Naive thymus-derived CD4-positive, alpha-beta T cell (primary cell): ENCODE measurements at regions not wholly inside any gene's neighbourhood (a gene's known extent, or its start where the extent isn't known, plus 50 kb on each side); places are given as distances from the start of the nearest gene placed in this dataset.
A peak's percentile ranks its signal among the peaks of the same experiment; 100 is the strongest.

Source experiments
- ATAC-seq: fragments of 150-1000 bp; cut with Tn5 transposase; 2 replicates; pipeline ENCODE4 v1.10.0; 2021; ENCODE audit warnings: mild to moderate bottlenecking, moderate library complexity
- CTCF ChIA-PET: fragments of 350-600 bp; sonication (Branson Sonifier 250); formaldehyde crosslinking; loops from one replicate; lab custom pipeline; 2021; ENCODE audit warnings: antibody characterized with exemption; lab: Charles Lee
- POLR2A ChIA-PET: fragments of 350-600 bp; sonication (Branson Sonifier 250); formaldehyde crosslinking; loops from one replicate; lab custom pipeline; 2021; ENCODE audit warnings: antibody characterized with exemption, inconsistent platforms; lab: Charles Lee
- DNase-seq, 9 donors: peaks; one replicate each; pipeline versions ENCODE4 v3.0.0 to v3.0.0-alpha.2; 2020 to 2022; ENCODE audit warnings: mixed read lengths in 1 of 9
- H3K27ac ChIP-seq: one replicate; pipeline ENCODE4 v1.7.0; 2013; ENCODE audit warnings: mild to moderate bottlenecking, low read depth, low read length, moderate library complexity
- H3K27me3 ChIP-seq, 2 donors: one replicate each; pipeline ENCODE4 v1.7.0; 2013; ENCODE audit warnings: low read length in 2 of 2, mild to moderate bottlenecking in 2 of 2, moderate library complexity in 2 of 2; ENCODE audit not compliant: control insufficient read depth in 2 of 2, insufficient read depth in 2 of 2
- H3K36me3 ChIP-seq, 3 experiments: 1 replicate in 2 of 3; 2 replicates in 1 of 3; pipeline ENCODE4 v1.7.0; 2013; ENCODE audit warnings: low read length in 3 of 3, mild to moderate bottlenecking in 3 of 3, moderate library complexity in 1 of 3; ENCODE audit not compliant: insufficient read depth in 3 of 3, control insufficient read depth in 2 of 3
- H3K4me1 ChIP-seq, 2 donors: one replicate each; pipeline ENCODE4 v1.7.0; 2013; ENCODE audit warnings: low read length in 2 of 2, mild to moderate bottlenecking in 2 of 2, moderate library complexity in 1 of 2; ENCODE audit not compliant: control insufficient read depth in 2 of 2, insufficient read depth in 2 of 2
- H3K4me3 ChIP-seq: 2 replicates; pipeline ENCODE4 v1.7.0; 2013; ENCODE audit warnings: mild to moderate bottlenecking, low read length
- H3K9me3 ChIP-seq, 3 experiments: 1 replicate in 2 of 3; 2 replicates in 1 of 3; pipeline ENCODE4 v1.7.0; 2013; ENCODE audit warnings: low read length in 3 of 3; ENCODE audit not compliant: control insufficient read depth in 2 of 3
- H3K27ac Mint-ChIP-seq, 9 donors: one replicate each; pipeline ENCODE4 v1.8.0; 2020 to 2022; ENCODE audit warnings: mixed read lengths in 9 of 9, mild to moderate bottlenecking in 8 of 9, moderate library complexity in 5 of 9, inconsistent platforms in 2 of 9
- H3K27me3 Mint-ChIP-seq, 5 donors: one replicate each; pipeline ENCODE4 v1.8.0; 2021 to 2022; ENCODE audit warnings: mixed read lengths in 5 of 5, mild to moderate bottlenecking in 1 of 5
- H3K36me3 Mint-ChIP-seq, 5 donors: one replicate each; pipeline ENCODE4 v1.8.0; 2020 to 2022; ENCODE audit warnings: mixed read lengths in 5 of 5, mild to moderate bottlenecking in 3 of 5, inconsistent platforms in 1 of 5
- H3K4me1 Mint-ChIP-seq, 7 donors: one replicate each; pipeline ENCODE4 v1.8.0; 2020 to 2022; ENCODE audit warnings: mixed read lengths in 7 of 7, mild to moderate bottlenecking in 3 of 7, inconsistent platforms in 1 of 7
- H3K4me3 Mint-ChIP-seq, 10 donors: one replicate each; pipeline ENCODE4 v1.8.0; 2020 to 2022; ENCODE audit warnings: mild to moderate bottlenecking in 10 of 10, mixed read lengths in 10 of 10, moderate library complexity in 6 of 10, inconsistent platforms in 2 of 10
- H3K9me3 Mint-ChIP-seq, 11 donors: one replicate each; pipeline ENCODE4 v1.8.0; 2020 to 2022; ENCODE audit warnings: mixed read lengths in 11 of 11, mild to moderate bottlenecking in 4 of 11, inconsistent platforms in 1 of 11, moderate library complexity in 1 of 11
- intact Hi-C, 2 donors: fragments of 100-400 bp; cut with micrococcal nuclease; formaldehyde crosslinking; loops; one replicate each; pipeline ENCODE4 v1.15.1; 2023

GRCh38 chr1:114338191-114338890 lies 172.7 kb downstream of the TRIM33 start:
- no peaks in the 10 kb centered on the region for H3K27me3 ChIP-seq
- Mint-ChIP-seq H3K4me3 (no peak overlapping the region), H3K27ac (peak overlapping the region in 7 of 9 donors; percentile 60 to 99 (median 89)), H3K9me3 (peaks cover 0 to 6% (median 0%) of the 10 kb centered on the region in 11 donors), H3K4me1 (peaks cover 39 to 74% (median 64%) of the 10 kb centered on the region in 7 donors), H3K27me3 (peaks cover 0 to 2% (median 0%) of the 10 kb centered on the region in 5 donors), H3K36me3 (peaks cover 0 to 5% (median 0%) of the 10 kb centered on the region in 5 donors)
- DNase-seq (no peak), ATAC-seq (no peak)
- CTCF ChIA-PET = interaction anchor here (1.5 kb wide), 1 partner anchor 9 kb away, joined by 7 read pairs; no protein-coding TSS in a partner anchor
- H3K27ac ChIP-seq = no peak overlapping the region
- intact Hi-C loops = no loop called here
- H3K9me3 ChIP-seq = no peaks in the 10 kb centered on the region
- H3K4me1 ChIP-seq = peaks cover 67 to 69% of the 10 kb centered on the region in 2 donors
- POLR2A ChIA-PET = interaction anchor here (2.5 kb wide), 1 partner anchor 9 kb away, joined by 9 read pairs; no protein-coding TSS in a partner anchor
- H3K4me3 ChIP-seq = no peak overlapping the region
- H3K36me3 ChIP-seq = no peaks in the 10 kb centered on the region

DNA sequence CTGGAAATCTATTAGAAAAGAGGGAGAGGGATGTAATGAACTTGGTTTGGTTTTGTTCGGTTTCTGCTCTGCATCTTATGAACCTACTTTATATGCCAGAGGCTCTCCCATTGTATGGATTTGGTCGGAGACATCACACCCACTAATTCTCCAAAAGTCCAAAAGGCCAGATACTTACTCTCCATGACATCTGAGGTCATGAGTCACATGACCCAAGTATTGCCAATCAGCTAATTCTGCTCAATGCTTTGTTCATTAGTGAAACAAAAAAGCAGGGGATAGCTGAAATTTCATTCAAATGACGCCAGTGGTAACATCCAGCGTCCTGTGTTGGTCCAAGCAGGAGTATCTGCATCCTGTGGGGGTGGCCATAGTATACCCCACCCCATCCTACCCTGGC lies 173.6 kb downstream of the TRIM33 start:
- peaks cover 0 to 5% (median 0%) of the 10 kb centered on the region in 5 donors for H3K36me3 Mint-ChIP-seq
- no peaks in the 10 kb centered on the region for H3K27me3 ChIP-seq
- no peak overlapping the region for H3K27ac ChIP-seq
- ChIA-PET CTCF (interaction anchor here (0.7 to 1.5 kb wide), 2 partner anchors 10 to 38 kb away, joined by 3 to 7 read pairs; no protein-coding TSS in a partner anchor), POLR2A (interaction anchor here (2.5 kb wide), 1 partner anchor 8 kb away, joined by 9 read pairs; no protein-coding TSS in a partner anchor)
- H3K9me3 ChIP-seq = no peaks in the 10 kb centered on the region
- peaks cover 65 to 69% of the 10 kb centered on the region in 2 donors for H3K4me1 ChIP-seq
- intact Hi-C loops = no loop called here
- peaks cover 0 to 6% (median 0%) of the 10 kb centered on the region in 11 donors for H3K9me3 Mint-ChIP-seq
- ATAC-seq (no peak), DNase-seq (no peak)
- peak overlapping the region in 1 of 9 donors; percentile 60 for H3K27ac Mint-ChIP-seq
- no peak overlapping the region for H3K4me3 Mint-ChIP-seq
- H3K36me3 ChIP-seq = no peaks in the 10 kb centered on the region
- H3K27me3 Mint-ChIP-seq = peaks cover 0 to 6% (median 0%) of the 10 kb centered on the region in 5 donors
- peaks cover 36 to 76% (median 63%) of the 10 kb centered on the region in 7 donors for H3K4me1 Mint-ChIP-seq
- no peak overlapping the region for H3K4me3 ChIP-seq

DNA sequence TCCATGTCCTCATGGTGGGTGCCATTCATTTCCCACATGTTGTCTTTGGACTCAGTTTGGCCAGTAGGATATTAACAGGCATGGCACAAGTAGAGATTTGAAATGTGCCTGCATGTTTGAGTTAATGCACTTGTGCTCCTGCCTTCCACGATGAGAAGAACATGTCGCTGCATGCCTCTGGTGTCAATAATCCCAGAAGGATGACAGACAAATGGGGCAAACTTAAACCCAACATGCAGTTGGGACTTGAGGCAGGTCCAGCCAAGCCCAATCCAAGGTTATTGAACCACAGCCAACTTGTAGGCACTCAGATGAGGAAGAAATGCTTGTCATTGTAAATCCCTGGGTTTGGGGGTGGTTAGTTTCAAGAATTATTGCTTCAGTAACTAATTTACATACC lies 174.6 kb downstream of the TRIM33 start:
- Mint-ChIP-seq H3K36me3 (peaks cover 0 to 5% (median 0%) of the 10 kb centered on the region in 5 donors), H3K27ac (peak overlapping the region in 2 of 9 donors; percentile 24 to 63), H3K4me3 (no peak overlapping the region), H3K4me1 (peaks cover 39 to 75% (median 62%) of the 10 kb centered on the region in 7 donors), H3K9me3 (peaks cover 0 to 6% (median 0%) of the 10 kb centered on the region in 11 donors), H3K27me3 (peaks cover 0 to 6% (median 0%) of the 10 kb centered on the region in 5 donors)
- ChIA-PET POLR2A (no interaction called here), CTCF (no interaction called here)
- Histone ChIP-seq H3K4me1 (peaks cover 63 to 69% of the 10 kb centered on the region in 2 donors), H3K9me3 (no peaks in the 10 kb centered on the region), H3K4me3 (no peak overlapping the region), H3K36me3 (no peaks in the 10 kb centered on the region), H3K27ac (no peak overlapping the region), H3K27me3 (no peaks in the 10 kb centered on the region)
- no peak for DNase-seq
- no peak for ATAC-seq
- intact Hi-C loops = no loop called here

DNA sequence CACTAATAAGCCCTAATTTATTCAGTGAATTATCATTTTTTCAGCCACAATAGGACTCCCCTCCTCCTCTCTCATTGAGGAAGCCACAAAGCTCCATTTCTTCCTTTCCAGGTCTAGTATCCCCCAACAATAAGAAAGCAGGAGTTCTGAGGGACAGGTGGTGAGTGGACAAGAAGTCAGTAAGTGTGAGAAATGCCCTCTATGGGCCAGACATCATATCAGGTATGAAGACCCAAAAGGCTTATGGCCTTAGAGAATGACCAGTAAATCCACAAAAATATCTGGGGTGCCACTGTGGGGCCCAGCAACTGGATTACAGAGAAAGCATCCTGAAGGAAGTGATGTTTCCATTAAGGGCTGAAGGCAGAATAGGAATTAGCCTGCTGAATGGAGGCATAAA lies 175.7 kb downstream of the TRIM33 start:
- Histone ChIP-seq H3K36me3 (no peaks in the 10 kb centered on the region), H3K9me3 (no peaks in the 10 kb centered on the region), H3K4me1 (peaks cover 63 to 70% of the 10 kb centered on the region in 2 donors), H3K27ac (no peak overlapping the region), H3K27me3 (no peaks in the 10 kb centered on the region), H3K4me3 (no peak overlapping the region)
- peaks cover 0 to 8% (median 0%) of the 10 kb centered on the region in 5 donors for H3K27me3 Mint-ChIP-seq
- H3K27ac Mint-ChIP-seq = peak overlapping the region in 6 of 9 donors; percentile 6 to 89 (median 58)
- H3K9me3 Mint-ChIP-seq = peaks cover 0 to 2% (median 0%) of the 10 kb centered on the region in 11 donors
- intact Hi-C loops = no loop called here
- ChIA-PET CTCF (interaction anchor here (0.9 to 1.9 kb wide), 2 partner anchors 12 to 49 kb away, joined by 4 to 14 read pairs; no protein-coding TSS in a partner anchor), POLR2A (no interaction called here)
- peaks cover 38 to 73% (median 53%) of the 10 kb centered on the region in 7 donors for H3K4me1 Mint-ChIP-seq
- DNase-seq (no peak), ATAC-seq (no peak)
- H3K4me3 Mint-ChIP-seq = peak overlapping the region in 6 of 10 donors; percentile 4 to 64 (median 50)
- H3K36me3 Mint-ChIP-seq = peaks cover 0 to 2% (median 0%) of the 10 kb centered on the region in 5 donors

GRCh38 chr1:114334297-114334696 lies 176.7 kb downstream of the TRIM33 start:
- DNase-seq (peak in 1 of 9 donors; percentile 31), ATAC-seq (peak; percentile 53)
- Mint-ChIP-seq H3K4me3 (peak overlapping the region in 9 of 10 donors; percentile 33 to 66 (median 55)), H3K4me1 (peaks cover 42 to 73% (median 51%) of the 10 kb centered on the region in 7 donors), H3K36me3 (peaks cover 0 to 2% (median 0%) of the 10 kb centered on the region in 5 donors), H3K27ac (peak overlapping the region in 8 of 9 donors; percentile 0 to 89 (median 60)), H3K27me3 (peaks cover 0 to 11% (median 0%) of the 10 kb centered on the region in 5 donors), H3K9me3 (no peaks in the 10 kb centered on the region)
- Histone ChIP-seq H3K27me3 (no peaks in the 10 kb centered on the region), H3K4me3 (peak overlapping the region; percentile 15), H3K4me1 (peaks cover 63 to 70% of the 10 kb centered on the region in 2 donors), H3K36me3 (no peaks in the 10 kb centered on the region), H3K27ac (peak overlapping the region; percentile 14), H3K9me3 (no peaks in the 10 kb centered on the region)
- ChIA-PET POLR2A (interaction anchor here (0.6 to 6.9 kb wide), 3 partner anchors 8 to 13 kb away, joined by 3 to 37 read pairs (median 4); no protein-coding TSS in a partner anchor), CTCF (interaction anchor here (1.4 to 1.9 kb wide), 2 partner anchors 9 to 13 kb away, joined by 4 to 14 read pairs; no protein-coding TSS in a partner anchor)
- intact Hi-C loops = loop anchor here in 1 of 2 donors (1.0 kb wide), 1 partner anchor 8 kb away; no protein-coding TSS in a partner anchor

DNA sequence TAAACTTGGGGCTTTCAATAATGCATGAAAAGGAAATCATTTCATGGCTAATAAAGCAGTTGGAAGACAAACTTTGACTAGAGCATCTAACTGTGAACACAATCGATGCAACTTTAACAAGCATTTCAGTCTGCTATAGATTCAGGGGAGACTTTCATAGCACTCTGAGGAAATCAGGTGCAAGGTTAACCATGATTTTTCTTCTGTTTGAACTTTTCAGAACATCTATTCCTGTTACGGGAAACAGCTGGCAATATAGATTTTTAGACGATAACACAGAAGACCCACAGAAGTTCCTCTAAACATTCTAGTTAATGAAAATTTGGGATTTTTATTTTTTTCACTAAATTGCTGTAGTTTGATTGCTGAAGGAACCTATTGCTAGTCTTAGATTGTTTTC lies 177.3 kb downstream of the TRIM33 start:
- peaks cover 39 to 73% (median 51%) of the 10 kb centered on the region in 7 donors for H3K4me1 Mint-ChIP-seq
- no peaks in the 10 kb centered on the region for H3K9me3 ChIP-seq
- CTCF ChIA-PET = interaction anchor here (0.6 to 1.9 kb wide), 3 partner anchors 9 to 352 kb away, joined by 3 to 14 read pairs (median 4); no protein-coding TSS in a partner anchor
- H3K36me3 ChIP-seq = no peaks in the 10 kb centered on the region
- peak overlapping the region; percentile 15 for H3K4me3 ChIP-seq
- no peaks in the 10 kb centered on the region for H3K9me3 Mint-ChIP-seq
- intact Hi-C loops = loop anchor here in 1 of 2 donors (1.0 kb wide), 1 partner anchor 9 kb away; no protein-coding TSS in a partner anchor
- no peak for DNase-seq
- H3K27ac ChIP-seq = peak overlapping the region; percentile 23
- no peak for ATAC-seq
- H3K36me3 Mint-ChIP-seq = peaks cover 0 to 2% (median 0%) of the 10 kb centered on the region in 5 donors
- peak overlapping the region; percentile 1 to 87 (median 50) for H3K4me3 Mint-ChIP-seq
- H3K27me3 Mint-ChIP-seq = peaks cover 0 to 16% (median 0%) of the 10 kb centered on the region in 5 donors
- peak overlapping the region in 8 of 9 donors; percentile 15 to 89 (median 76) for H3K27ac Mint-ChIP-seq
- H3K27me3 ChIP-seq = no peaks in the 10 kb centered on the region
- H3K4me1 ChIP-seq = peaks cover 61 to 64% of the 10 kb centered on the region in 2 donors
- POLR2A ChIA-PET = interaction anchor here (0.8 to 6.9 kb wide), 4 partner anchors 8 to 249 kb away, joined by 3 to 37 read pairs (median 4); no protein-coding TSS in a partner anchor
